Adipocyte (in vitro differentiated cells): ENCODE measurements at regions not wholly inside any gene's neighbourhood (a gene's known extent, or its start where the extent isn't known, plus 50 kb on each side); places are given as distances from the start of the nearest gene placed in this dataset.
"Not testable (repeated sequence)": the region's sequence is repeated elsewhere in the genome, so short reads cannot be mapped to it uniquely, and the experiment has no call there.

Source experiments
- DNase-seq: peaks from one replicate; pipeline ENCODE4 v3.0.0-alpha.2; 2015; ENCODE audit warnings: low read depth
- H3K27me3 ChIP-seq: replicated peaks from 2 replicates; pipeline ENCODE4 v1.7.0; 2013; ENCODE audit warnings: mild to moderate bottlenecking, low read length, moderate library complexity; ENCODE audit not compliant: control insufficient read depth, insufficient read depth
- H3K36me3 ChIP-seq: 2 replicates; pipeline ENCODE4 v1.7.0; 2013; ENCODE audit warnings: low read length, mild to moderate bottlenecking, moderate library complexity; ENCODE audit not compliant: control insufficient read depth, insufficient read depth, severe bottlenecking
- H3K4me1 ChIP-seq: 2 replicates; pipeline ENCODE4 v1.7.0; 2013; ENCODE audit warnings: mild to moderate bottlenecking, low read length, moderate library complexity; ENCODE audit not compliant: control insufficient read depth, insufficient read depth
- H3K4me3 ChIP-seq: 2 replicates; pipeline ENCODE4 v1.7.0; 2013; ENCODE audit warnings: mild to moderate bottlenecking, low read length, moderate library complexity
- H3K9ac ChIP-seq: 2 replicates; pipeline ENCODE4 v1.7.0; 2013; ENCODE audit warnings: mild to moderate bottlenecking, low read length, moderate library complexity
- H3K9me3 ChIP-seq: 2 replicates; pipeline ENCODE4 v1.7.0; 2013; ENCODE audit warnings: mild to moderate bottlenecking, low read length, moderate library complexity; ENCODE audit not compliant: control insufficient read depth

- H3K36me3 ChIP-seq = peaks cover 51% of the 10 kb centered on the region
- H3K4me1 ChIP-seq, DNase-seq, H3K9ac ChIP-seq, H3K27me3 ChIP-seq, H3K9me3 ChIP-seq, H3K4me3 ChIP-seq: not testable (repeated sequence)
Measured at GRCh38 chr3:195669310-195669709, 51.5 kb upstream of the MUC20 start.

- H3K9me3 ChIP-seq, DNase-seq, H3K4me1 ChIP-seq, H3K9ac ChIP-seq, H3K27me3 ChIP-seq, H3K4me3 ChIP-seq: not testable (repeated sequence)
- H3K36me3 ChIP-seq = peaks cover 47% of the 10 kb centered on the region
Measured at GRCh38 chr3:195668131-195668766, 52.5 kb upstream of the MUC20 start.

GRCh38 chr3:195665311-195665710, 55.5 kb upstream of the MUC20 start:
- H3K9me3 ChIP-seq, H3K27me3 ChIP-seq, H3K9ac ChIP-seq, DNase-seq, H3K4me3 ChIP-seq, H3K4me1 ChIP-seq: not testable (repeated sequence)
- H3K36me3 ChIP-seq = peaks cover 28% of the 10 kb centered on the region

GRCh38 chr3:195664131-195664530, 56.6 kb upstream of the MUC20 start:
- not testable (repeated sequence) for H3K4me3 ChIP-seq, H3K9ac ChIP-seq, H3K4me1 ChIP-seq, H3K27me3 ChIP-seq, H3K9me3 ChIP-seq, DNase-seq
- H3K36me3 ChIP-seq = peaks cover 26% of the 10 kb centered on the region

GRCh38 chr3:195659136-195659533, 61.6 kb upstream of the MUC20 start:
- not testable (repeated sequence) for H3K9me3 ChIP-seq, H3K27me3 ChIP-seq, H3K36me3 ChIP-seq, H3K9ac ChIP-seq, DNase-seq, H3K4me1 ChIP-seq
- peak overlapping the region; percentile 70 for H3K4me3 ChIP-seq

GRCh38 chr3:195658381-195659135, 62.2 kb upstream of the MUC20 start:
- not testable (repeated sequence) for H3K4me1 ChIP-seq, H3K9me3 ChIP-seq, H3K27me3 ChIP-seq, H3K36me3 ChIP-seq
- Histone ChIP-seq H3K9ac (peak overlapping the region; percentile 89), H3K4me3 (peak overlapping the region; percentile 83)
- DNase-seq = peak; percentile 3

GRCh38 chr3:195657475-195658372, 63.1 kb upstream of the MUC20 start:
- peak overlapping the region; percentile 89 for H3K9ac ChIP-seq
- DNase-seq = peak; percentile 87
- not testable (repeated sequence) for H3K4me1 ChIP-seq, H3K9me3 ChIP-seq, H3K27me3 ChIP-seq, H3K36me3 ChIP-seq
- peak overlapping the region; percentile 83 for H3K4me3 ChIP-seq

- H3K9me3 ChIP-seq, H3K9ac ChIP-seq, H3K36me3 ChIP-seq, DNase-seq, H3K4me3 ChIP-seq, H3K4me1 ChIP-seq, H3K27me3 ChIP-seq: not testable (repeated sequence)
Measured at GRCh38 chr3:195656091-195656490, 64.7 kb upstream of the MUC20 start.

- H3K4me3 ChIP-seq = not testable (repeated sequence)
Measured at GRCh38 chr3:195654746-195655145, 66.0 kb upstream of the MUC20 start.

GRCh38 chr3:195654138-195654537, 66.6 kb upstream of the MUC20 start:
- H3K9ac ChIP-seq, H3K9me3 ChIP-seq, DNase-seq, H3K36me3 ChIP-seq, H3K27me3 ChIP-seq, H3K4me3 ChIP-seq, H3K4me1 ChIP-seq: not testable (repeated sequence)

More at GRCh38 chr3:195654746-195655145, 66.0 kb upstream of the MUC20 start:
- not testable (repeated sequence) for H3K9ac ChIP-seq, DNase-seq, H3K4me1 ChIP-seq, H3K27me3 ChIP-seq, H3K36me3 ChIP-seq, H3K9me3 ChIP-seq

- peak; percentile 73 for DNase-seq
- not testable (repeated sequence) for H3K27me3 ChIP-seq, H3K4me3 ChIP-seq, H3K36me3 ChIP-seq, H3K9ac ChIP-seq, H3K9me3 ChIP-seq, H3K4me1 ChIP-seq
Measured at GRCh38 chr3:195653641-195654040, 67.1 kb upstream of the MUC20 start.
